Spleen (tissue), 11 donors: ENCODE measurements at regions not wholly inside any gene's neighbourhood (a gene's known extent, or its start where the extent isn't known, plus 50 kb on each side); places are given as distances from the start of the nearest gene placed in this dataset.
"Not testable (repeated sequence)": the region's sequence is repeated elsewhere in the genome, so short reads cannot be mapped to it uniquely, and the experiment has no call there.

Source experiments
- DNase-seq: peaks from one replicate; pipeline ENCODE4 v3.0.0-alpha.2; 2020
- H3K27ac ChIP-seq, 8 donors: fragments of 200-600 bp; sonication (generic) in 7 of 8; 1 replicate in 4 of 8; 2 replicates in 4 of 8; pipeline versions ENCODE4 v1.5.0 to v1.8.0; 2016 to 2021; ENCODE audit warnings: inconsistent platforms in 4 of 8, mild to moderate bottlenecking in 4 of 8, moderate library complexity in 1 of 8
- H3K27me3 ChIP-seq, 7 donors: fragments of 200-600 bp; sonication (generic) in 6 of 7; replicated peaks in 1 of 7; 1 replicate in 4 of 7; 2 replicates in 3 of 7; pipeline versions ENCODE4 v1.5.0 to v1.8.0; 2016 to 2021; ENCODE audit warnings: inconsistent platforms in 3 of 7, mild to moderate bottlenecking in 1 of 7
- H3K36me3 ChIP-seq, 6 donors: fragments of 200-600 bp; sonication (generic) in 5 of 6; 1 replicate in 4 of 6; 2 replicates in 2 of 6; pipeline versions ENCODE4 v1.5.0 to v1.8.0; 2016 to 2021; ENCODE audit warnings: inconsistent platforms in 2 of 6
- H3K4me1 ChIP-seq, 6 donors: fragments of 200-600 bp; sonication (generic) in 5 of 6; 1 replicate in 3 of 6; 2 replicates in 3 of 6; pipeline versions ENCODE4 v1.5.0 to v1.8.0; 2016 to 2021; ENCODE audit warnings: inconsistent platforms in 3 of 6
- H3K4me3 ChIP-seq, 8 donors: fragments of 200-600 bp; sonication (generic) in 7 of 8; 1 replicate in 4 of 8; 2 replicates in 4 of 8; pipeline versions ENCODE4 v1.5.0 to v1.8.0; 2016 to 2021; ENCODE audit warnings: inconsistent platforms in 4 of 8, mild to moderate bottlenecking in 4 of 8, moderate library complexity in 2 of 8
- H3K9me3 ChIP-seq, 8 donors: fragments of 200-600 bp; sonication (generic) in 7 of 8; 1 replicate in 4 of 8; 2 replicates in 4 of 8; pipeline versions ENCODE4 v1.5.0 to v1.8.0; 2016 to 2021; ENCODE audit warnings: inconsistent platforms in 4 of 8
- CTCF ChIP-seq, 11 experiments: fragments of 200-600 bp in 7 of 11; fragments of 450-650 bp in 4 of 11; sonication (generic) in 4 of 11; IDR thresholded peaks in 8 of 11; conservative IDR thresholded peaks in 3 of 11; 1 replicate in 7 of 11; 2 replicates in 4 of 11; pipeline versions ENCODE4 v1.4.0 to v1.8.0; 2016 to 2021; ENCODE audit warnings: antibody characterized with exemption in 11 of 11, inconsistent platforms in 4 of 11, mild to moderate bottlenecking in 1 of 11
- POLR2A ChIP-seq, 3 donors: fragments of 450-650 bp; IDR thresholded peaks; one replicate each; pipeline ENCODE4 v1.5.1; 2017; ENCODE audit warnings: antibody characterized with exemption in 3 of 3, mild to moderate bottlenecking in 1 of 3
- POLR2AphosphoS5 ChIP-seq, 3 donors: sonication (generic); formaldehyde crosslinking; IDR thresholded peaks; one replicate each; pipeline ENCODE4 v1.5.1; 2017; ENCODE audit warnings: antibody characterized with exemption in 3 of 3
- WGBS, 5 donors: extraction: QIAGEN DNeasy Blood & Tissue Kit in 3 of 5; methylation state at CpG; one replicate each; pipeline versions ENCODE4 v1.1.5 to v1.1.7; 2013 to 2018; 5-methylcytosine and 5-hydroxymethylcytosine counted together
- intact Hi-C: fragments of 100-400 bp; cut with DNase I; formaldehyde crosslinking; loops from one replicate; pipeline ENCODE4 v1.15.0; 2023; ENCODE audit warnings: low total_unique reads
- donor health status: healthy with polysubstance abuse.
- donor health status: DM: no; HTN: no; CAD: no; lungs with moderate emphysema.
- donor health status: DM: no; HTN: no; CAD: no.
- donor health status: Bipolar disorder and iron deficiency.
- donor health status: healthy.
- donor health status: DM: no; HTN: no; CAD: no.
- donor health status: DM: yes; HTN: yes; CAD: no.

- no peak for DNase-seq
- no peaks in the 10 kb centered on the region for H3K9me3 ChIP-seq
- peaks cover 0 to 11% (median 4%) of the 10 kb centered on the region in 6 donors for H3K4me1 ChIP-seq
- no peaks in the 10 kb centered on the region for H3K27me3 ChIP-seq
- WGBS, 5 donors = 10 to 15% (median 13%) methylated on average over 9 of the region's 9 CpGs
- intact Hi-C loops = loop anchor here (5.0 kb wide), 1 partner anchor 233 kb away; no protein-coding TSS in a partner anchor
- peak; percentile 33 to 82 (median 64) for TF ChIP-seq CTCF (IDR thresholded peaks at IDR 0.05 in 8 of 11, conservative IDR thresholded peaks at IDR 0.05 in 3 of 11)
- no peak for TF ChIP-seq POLR2A (IDR thresholded peaks at IDR 0.05)
- H3K4me3 ChIP-seq = no peak overlapping the region
- no peaks in the 10 kb centered on the region for H3K36me3 ChIP-seq
- no peak overlapping the region for H3K27ac ChIP-seq
These were observed 66.9 kb upstream of the ZNG1B start for GRCh38 chr2:113370478-113371091.

GRCh38 chr2:113370030-113370429 lies 67.5 kb upstream of the ZNG1B start:
- no peak for TF ChIP-seq CTCF (IDR thresholded peaks at IDR 0.05 in 8 of 11, conservative IDR thresholded peaks at IDR 0.05 in 3 of 11)
- no peak for TF ChIP-seq POLR2AphosphoS5 (IDR thresholded peaks at IDR 0.05)
- no peak for TF ChIP-seq POLR2A (IDR thresholded peaks at IDR 0.05)
- Histone ChIP-seq H3K27me3 (no peaks in the 10 kb centered on the region), H3K27ac (no peak overlapping the region), H3K4me1 (peaks cover 0 to 11% (median 4%) of the 10 kb centered on the region in 6 donors), H3K36me3 (no peaks in the 10 kb centered on the region), H3K4me3 (no peak overlapping the region), H3K9me3 (no peaks in the 10 kb centered on the region)
- intact Hi-C loops = loop anchor here (5.0 kb wide), 1 partner anchor 233 kb away; no protein-coding TSS in a partner anchor
- no peak for DNase-seq
- 61 to 71% (median 69%) methylated on average over 5 of the region's 5 CpGs for WGBS, 5 donors

GRCh38 chr2:113368581-113368980 lies 68.9 kb upstream of the ZNG1B start:
- intact Hi-C loops = loop anchor here (5.0 kb wide), 2 partner anchors 121 to 166 kb away; no protein-coding TSS in a partner anchor
- H3K36me3 ChIP-seq, DNase-seq, H3K27ac ChIP-seq, H3K4me1 ChIP-seq, H3K4me3 ChIP-seq, H3K9me3 ChIP-seq, H3K27me3 ChIP-seq: not testable (repeated sequence)

GRCh38 chr2:113366821-113367220 lies 70.7 kb upstream of the ZNG1B start:
- H3K4me1 ChIP-seq, H3K4me3 ChIP-seq, H3K9me3 ChIP-seq, H3K27ac ChIP-seq, H3K27me3 ChIP-seq, DNase-seq, H3K36me3 ChIP-seq: not testable (repeated sequence)
- intact Hi-C loops = loop anchor here (5.0 kb wide), 2 partner anchors 120 to 165 kb away; no protein-coding TSS in a partner anchor
- WGBS, 5 donors = 77 to 94% (median 83%) methylated on average over 4 of the region's 4 CpGs

- not testable (repeated sequence) for H3K27ac ChIP-seq, H3K36me3 ChIP-seq, DNase-seq, H3K4me1 ChIP-seq, H3K4me3 ChIP-seq, H3K9me3 ChIP-seq, H3K27me3 ChIP-seq
- intact Hi-C loops = loop anchor here (5.0 kb wide), 2 partner anchors 118 to 163 kb away; no protein-coding TSS in a partner anchor
- 42 to 88% (median 77%) methylated on average over 2 of the region's 2 CpGs for WGBS, 5 donors
These were observed 71.7 kb upstream of the ZNG1B start for GRCh38 chr2:113365791-113366190.

- H3K36me3 ChIP-seq, H3K27ac ChIP-seq, H3K4me3 ChIP-seq, DNase-seq, H3K9me3 ChIP-seq, H3K27me3 ChIP-seq, H3K4me1 ChIP-seq: not testable (repeated sequence)
- intact Hi-C loops = loop anchor here (5.0 kb wide), 2 partner anchors 118 to 163 kb away; no protein-coding TSS in a partner anchor
These were observed 72.2 kb upstream of the ZNG1B start for GRCh38 chr2:113365290-113365689.
